ENCODE measurements at regions not wholly inside any gene's neighbourhood (a gene's known extent, or its start where the extent isn't known, plus 50 kb on each side); places are given as distances from the start of the nearest gene placed in this dataset.
"Not testable (repeated sequence)": the region's sequence is repeated elsewhere in the genome, so short reads cannot be mapped to it uniquely, and the experiment has no call there.

- DNase-seq: not testable (repeated sequence)
Observed at GRCh38 chr5:91446880-91447279, 63.8 kb upstream of the ARRDC3 start.

- no peak for DNase-seq
Observed at GRCh38 chr5:91443761-91444467, 60.8 kb upstream of the ARRDC3 start.

GRCh38 chr5:91443023-91443422 lies 59.9 kb upstream of the ARRDC3 start:
- no peak for DNase-seq

- DNase-seq: no peak
Observed at GRCh38 chr5:91441082-91441481, 58.0 kb upstream of the ARRDC3 start.

GRCh38 chr5:91438871-91439270 lies 55.8 kb upstream of the ARRDC3 start:
- DNase-seq: no peak

GRCh38 chr5:91436241-91436640 lies 53.1 kb upstream of the ARRDC3 start:
- no peak for DNase-seq

- no peak for DNase-seq
Observed at GRCh38 chr5:91434348-91434747, 51.2 kb upstream of the ARRDC3 start.

GRCh38 chr5:91433861-91434260 lies 50.7 kb upstream of the ARRDC3 start:
- DNase-seq: no peak

All from eye (tissue), 1 donor.